Panc1 (cell line): ENCODE measurements at regions not wholly inside any gene's neighbourhood (a gene's known extent, or its start where the extent isn't known, plus 50 kb on each side); places are given as distances from the start of the nearest gene placed in this dataset.

ENCODE experiments used
- ATAC-seq: fragments of 200-7000 bp; cut with Tn5 transposase; 2 replicates; pipeline ENCODE4 v1.9.1; 2020; ENCODE audit warnings: mild to moderate bottlenecking, moderate library complexity
- BruUV-seq: library from RNA; stranded (reverse); fragments of 400-500 nt; replicated peaks from 2 replicates; lab custom pipeline; 2021; lab: Mats Ljungman, UMichigan
- CTCF ChIA-PET: fragments of 300-600 bp; sonication (Branson Sonifier 250); formaldehyde crosslinking; loops from one replicate; lab custom pipeline; 2022; ENCODE audit warnings: antibody characterized with exemption; lab: Charles Lee
- POLR2A ChIA-PET: fragments of 300-600 bp; sonication (Branson Sonifier 250); formaldehyde crosslinking; loops from one replicate; lab custom pipeline; 2022; ENCODE audit warnings: antibody characterized with exemption; lab: Charles Lee
- DNase-seq: peaks from one replicate; pipeline ENCODE4 v3.0.0-alpha.2; 2010; ENCODE audit warnings: low read depth, low spot score
- H3K27ac ChIP-seq: 2 replicates; pipeline ENCODE4 v1.5.1; 2011; ENCODE audit warnings: mild to moderate bottlenecking, low read length, inconsistent platforms
- H3K27me3 ChIP-seq: fragments of 200-500 bp; sonication (Bioruptor generic); 2 replicates; pipeline ENCODE4 v1.6.0; 2014; ENCODE audit warnings: low read length, inconsistent platforms; ENCODE audit not compliant: control insufficient read depth, insufficient read depth
- H3K36me3 ChIP-seq: fragments of 200-500 bp; sonication (Bioruptor generic); 2 replicates; pipeline ENCODE4 v1.5.1; 2014; ENCODE audit warnings: inconsistent platforms, mild to moderate bottlenecking, low read length, moderate library complexity; ENCODE audit not compliant: control insufficient read depth, insufficient read depth
- H3K4me1 ChIP-seq: 2 replicates; pipeline ENCODE4 v1.5.1; 2011; ENCODE audit warnings: inconsistent platforms, mild to moderate bottlenecking, low read length, moderate library complexity; ENCODE audit not compliant: control insufficient read depth, insufficient read depth
- H3K4me3 ChIP-seq, 2 experiments: 2 replicates each; pipeline ENCODE4 v1.5.1; 2011 to 2012; ENCODE audit warnings: low read depth in 2 of 2, low read length in 2 of 2, mild to moderate bottlenecking in 2 of 2, inconsistent platforms in 1 of 2, moderate library complexity in 1 of 2
- H3K9me3 ChIP-seq: fragments of 200-500 bp; sonication (Bioruptor generic); 2 replicates; pipeline ENCODE4 v1.5.1; 2014; ENCODE audit warnings: low read depth, mild to moderate bottlenecking, inconsistent platforms, low read length, moderate library complexity; ENCODE audit not compliant: control insufficient read depth, insufficient read depth
- POLR2AphosphoS5 ChIP-seq: IDR thresholded peaks from 2 replicates; pipeline ENCODE4 v1.6.1; 2012; ENCODE audit warnings: mild to moderate bottlenecking, low read depth, low read length, moderate library complexity
- SIN3A ChIP-seq: IDR thresholded peaks from 2 replicates; pipeline ENCODE4 v1.6.1; 2012; ENCODE audit warnings: low read depth, mild to moderate bottlenecking, low read length, moderate library complexity, borderline replicate concordance; ENCODE audit not compliant: insufficient read depth
- TCF7L2 ChIP-seq: IDR thresholded peaks from 2 replicates; pipeline ENCODE4 v1.6.1; 2011; ENCODE audit warnings: mild to moderate bottlenecking, low read depth, low read length, inconsistent platforms
- in situ Hi-C: cut with HindIII; loops from 2 replicates; pipeline ENCODE4 v1.10.0; 2016; ENCODE audit warnings: low sequenced_read_pairs, low pct_unique_long_range_greater_than_20kb
- intact Hi-C: fragments of 100-400 bp; cut with micrococcal nuclease; formaldehyde crosslinking; loops from one replicate; pipeline ENCODE4 v1.10.0; 2022; ENCODE audit not compliant: unreplicated experiment
- TF ChIP-seq, protein P1 (sequence below): fragments of 450-650 bp; IDR thresholded peaks from 2 replicates; pipeline ENCODE4 v1.5.1; 2017; ENCODE audit warnings: mild to moderate bottlenecking
- TF ChIP-seq, protein P2 (sequence below), 2 experiments: IDR thresholded peaks; 2 replicates each; pipeline ENCODE4 v1.6.1; 2011 to 2012; ENCODE audit warnings: low read depth in 2 of 2, control low read depth in 1 of 2, low read length in 1 of 2, mild to moderate bottlenecking in 1 of 2, moderate library complexity in 1 of 2; ENCODE audit not compliant: insufficient read depth in 1 of 2

DNA sequence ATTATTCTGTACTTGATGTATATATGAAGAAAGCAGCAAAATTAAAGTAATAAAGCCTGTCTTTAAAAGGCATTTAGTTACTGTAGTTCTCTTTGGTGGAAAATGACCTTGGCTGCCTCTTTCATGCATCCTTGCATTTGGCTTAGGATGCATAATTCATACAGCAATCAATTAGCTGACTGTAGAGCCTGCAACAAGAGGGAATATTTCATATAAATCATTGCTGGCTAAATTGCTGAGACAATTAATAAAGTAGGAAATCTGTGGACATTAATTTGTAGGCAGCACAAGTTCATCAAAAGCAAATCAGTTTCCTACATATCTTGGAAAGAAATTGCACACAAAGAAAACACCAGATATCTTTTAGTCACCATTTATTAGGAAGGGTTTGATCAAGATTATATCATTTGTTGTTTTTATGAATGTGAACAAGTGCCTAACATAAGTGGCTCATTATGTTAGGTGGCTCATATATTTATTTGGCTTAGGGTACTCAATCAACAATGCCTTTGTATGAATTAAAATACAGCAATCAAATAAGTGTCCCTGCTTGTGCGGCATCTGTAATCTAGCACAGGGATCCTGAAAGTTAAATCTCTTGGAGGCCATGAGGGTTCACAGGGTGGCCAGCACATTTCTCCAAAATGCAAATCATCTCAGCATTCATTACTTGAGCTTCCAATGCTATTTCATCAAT is 220.4 kb upstream of the SPOPL start:
- H3K36me3 ChIP-seq: no peaks in the 10 kb centered on the region
- intact Hi-C loops (no loop called here), in situ Hi-C loops (no loop called here)
- DNase-seq: no peak
- ChIA-PET CTCF (no interaction called here), POLR2A (no interaction called here)
- no peaks in the 10 kb centered on the region for H3K9me3 ChIP-seq
- no peaks in the 10 kb centered on the region for H3K4me1 ChIP-seq
- no peaks in the 10 kb centered on the region for H3K27me3 ChIP-seq
- no peak overlapping the region for H3K4me3 ChIP-seq
- no TSS peak for BruUV-seq
- no peak for TF ChIP-seq SIN3A
- TF ChIP-seq TCF7L2: no peak
- TF ChIP-seq, protein P1, sequence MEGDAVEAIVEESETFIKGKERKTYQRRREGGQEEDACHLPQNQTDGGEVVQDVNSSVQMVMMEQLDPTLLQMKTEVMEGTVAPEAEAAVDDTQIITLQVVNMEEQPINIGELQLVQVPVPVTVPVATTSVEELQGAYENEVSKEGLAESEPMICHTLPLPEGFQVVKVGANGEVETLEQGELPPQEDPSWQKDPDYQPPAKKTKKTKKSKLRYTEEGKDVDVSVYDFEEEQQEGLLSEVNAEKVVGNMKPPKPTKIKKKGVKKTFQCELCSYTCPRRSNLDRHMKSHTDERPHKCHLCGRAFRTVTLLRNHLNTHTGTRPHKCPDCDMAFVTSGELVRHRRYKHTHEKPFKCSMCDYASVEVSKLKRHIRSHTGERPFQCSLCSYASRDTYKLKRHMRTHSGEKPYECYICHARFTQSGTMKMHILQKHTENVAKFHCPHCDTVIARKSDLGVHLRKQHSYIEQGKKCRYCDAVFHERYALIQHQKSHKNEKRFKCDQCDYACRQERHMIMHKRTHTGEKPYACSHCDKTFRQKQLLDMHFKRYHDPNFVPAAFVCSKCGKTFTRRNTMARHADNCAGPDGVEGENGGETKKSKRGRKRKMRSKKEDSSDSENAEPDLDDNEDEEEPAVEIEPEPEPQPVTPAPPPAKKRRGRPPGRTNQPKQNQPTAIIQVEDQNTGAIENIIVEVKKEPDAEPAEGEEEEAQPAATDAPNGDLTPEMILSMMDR: no peak
- TF ChIP-seq, protein P2, sequence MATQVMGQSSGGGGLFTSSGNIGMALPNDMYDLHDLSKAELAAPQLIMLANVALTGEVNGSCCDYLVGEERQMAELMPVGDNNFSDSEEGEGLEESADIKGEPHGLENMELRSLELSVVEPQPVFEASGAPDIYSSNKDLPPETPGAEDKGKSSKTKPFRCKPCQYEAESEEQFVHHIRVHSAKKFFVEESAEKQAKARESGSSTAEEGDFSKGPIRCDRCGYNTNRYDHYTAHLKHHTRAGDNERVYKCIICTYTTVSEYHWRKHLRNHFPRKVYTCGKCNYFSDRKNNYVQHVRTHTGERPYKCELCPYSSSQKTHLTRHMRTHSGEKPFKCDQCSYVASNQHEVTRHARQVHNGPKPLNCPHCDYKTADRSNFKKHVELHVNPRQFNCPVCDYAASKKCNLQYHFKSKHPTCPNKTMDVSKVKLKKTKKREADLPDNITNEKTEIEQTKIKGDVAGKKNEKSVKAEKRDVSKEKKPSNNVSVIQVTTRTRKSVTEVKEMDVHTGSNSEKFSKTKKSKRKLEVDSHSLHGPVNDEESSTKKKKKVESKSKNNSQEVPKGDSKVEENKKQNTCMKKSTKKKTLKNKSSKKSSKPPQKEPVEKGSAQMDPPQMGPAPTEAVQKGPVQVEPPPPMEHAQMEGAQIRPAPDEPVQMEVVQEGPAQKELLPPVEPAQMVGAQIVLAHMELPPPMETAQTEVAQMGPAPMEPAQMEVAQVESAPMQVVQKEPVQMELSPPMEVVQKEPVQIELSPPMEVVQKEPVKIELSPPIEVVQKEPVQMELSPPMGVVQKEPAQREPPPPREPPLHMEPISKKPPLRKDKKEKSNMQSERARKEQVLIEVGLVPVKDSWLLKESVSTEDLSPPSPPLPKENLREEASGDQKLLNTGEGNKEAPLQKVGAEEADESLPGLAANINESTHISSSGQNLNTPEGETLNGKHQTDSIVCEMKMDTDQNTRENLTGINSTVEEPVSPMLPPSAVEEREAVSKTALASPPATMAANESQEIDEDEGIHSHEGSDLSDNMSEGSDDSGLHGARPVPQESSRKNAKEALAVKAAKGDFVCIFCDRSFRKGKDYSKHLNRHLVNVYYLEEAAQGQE (IDR thresholded peaks at IDR 0.05; ENCODE audit: insufficient read depth in 1 of 2, low read depth in 2 of 2, low read length in 1 of 2): no peak
- no peak for TF ChIP-seq POLR2AphosphoS5
- H3K27ac ChIP-seq: no peak overlapping the region
- no peak for ATAC-seq

DNA sequence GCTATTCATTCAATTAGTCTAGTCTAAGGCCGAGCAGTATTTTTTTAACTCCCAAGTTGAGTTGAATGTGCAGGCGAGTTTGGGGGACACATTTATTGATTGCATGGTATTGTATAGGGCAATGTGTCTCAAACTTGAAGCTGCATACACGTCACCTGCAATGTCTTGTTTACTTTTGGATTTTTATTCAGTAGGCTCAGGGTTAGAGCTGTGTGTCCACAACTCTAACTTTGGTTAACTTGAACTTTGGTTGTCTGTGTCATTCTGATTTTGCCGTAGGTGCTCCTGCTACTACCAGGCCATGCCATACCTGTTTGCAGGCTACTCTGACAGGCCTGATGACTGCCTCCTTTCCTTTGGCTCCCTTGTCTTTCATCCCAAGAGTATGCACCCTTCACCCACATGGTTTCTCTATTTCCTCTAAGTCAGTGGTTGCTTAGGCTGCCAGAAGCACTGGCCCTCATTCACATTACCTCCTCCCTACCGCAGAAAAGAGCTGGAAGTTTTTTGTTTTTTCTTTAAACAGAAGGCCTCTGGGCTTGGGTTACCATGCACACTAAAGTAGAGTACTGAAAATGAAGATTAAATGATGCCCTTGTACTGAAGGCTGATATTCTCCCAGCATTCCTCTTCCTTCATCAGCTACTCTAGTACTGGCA is 219.4 kb upstream of the SPOPL start:
- CTCF ChIA-PET: no interaction called here
- intact Hi-C loops: no loop called here
- TF ChIP-seq POLR2AphosphoS5 (no peak), SIN3A (no peak)

DNA sequence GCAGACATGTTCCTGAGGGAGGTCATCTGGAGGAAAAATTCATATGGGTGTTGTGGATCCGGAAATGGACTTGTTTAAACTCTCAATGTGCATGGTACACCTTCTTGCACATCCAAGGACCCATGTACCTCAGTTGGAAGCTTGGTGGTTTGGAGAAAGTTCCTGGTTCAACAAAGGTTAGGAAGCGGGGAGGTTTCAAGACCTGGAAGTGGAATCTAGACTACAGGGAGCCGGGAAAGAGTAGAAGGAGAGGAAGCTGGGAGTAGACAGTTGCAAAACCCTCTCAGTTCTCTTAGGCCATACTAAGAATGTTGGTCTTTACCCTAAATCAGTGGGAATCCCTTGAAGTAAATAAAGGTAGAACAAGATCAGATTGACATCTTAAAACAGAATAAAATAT is 209.8 kb upstream of the SPOPL start:
- Histone ChIP-seq H3K27me3 (no peaks in the 10 kb centered on the region), H3K4me1 (no peaks in the 10 kb centered on the region), H3K4me3 (no peak overlapping the region), H3K27ac (no peak overlapping the region), H3K36me3 (no peaks in the 10 kb centered on the region), H3K9me3 (no peaks in the 10 kb centered on the region)
- TF ChIP-seq, protein P1: no peak
- TF ChIP-seq SIN3A (no peak), POLR2AphosphoS5 (no peak), TCF7L2 (no peak)
- TF ChIP-seq, protein P2 (IDR thresholded peaks at IDR 0.05; ENCODE audit: insufficient read depth in 1 of 2, low read depth in 2 of 2, low read length in 1 of 2): no peak
- CTCF ChIA-PET: no interaction called here
- no peak for DNase-seq
- BruUV-seq: no TSS peak
- in situ Hi-C loops (no loop called here), intact Hi-C loops (no loop called here)
- ATAC-seq: no peak
- POLR2A ChIA-PET: no interaction called here

More for the DNA sequence above, 219.4 kb upstream of the SPOPL start:
- H3K4me1 ChIP-seq: no peaks in the 10 kb centered on the region
- POLR2A ChIA-PET: no interaction called here
- no peaks in the 10 kb centered on the region for H3K27me3 ChIP-seq
- no TSS peak for BruUV-seq
- H3K27ac ChIP-seq: no peak overlapping the region
- no peaks in the 10 kb centered on the region for H3K9me3 ChIP-seq
- H3K36me3 ChIP-seq: no peaks in the 10 kb centered on the region
- in situ Hi-C loops: no loop called here
- DNase-seq (no peak), ATAC-seq (no peak)
- H3K4me3 ChIP-seq: no peak overlapping the region
